ENCODE measurements at regions not wholly inside any gene's neighbourhood (a gene's known extent, or its start where the extent isn't known, plus 50 kb on each side); places are given as distances from the start of the nearest gene placed in this dataset.
A peak's percentile ranks its signal among the peaks of the same experiment; 100 is the strongest.

DNA sequence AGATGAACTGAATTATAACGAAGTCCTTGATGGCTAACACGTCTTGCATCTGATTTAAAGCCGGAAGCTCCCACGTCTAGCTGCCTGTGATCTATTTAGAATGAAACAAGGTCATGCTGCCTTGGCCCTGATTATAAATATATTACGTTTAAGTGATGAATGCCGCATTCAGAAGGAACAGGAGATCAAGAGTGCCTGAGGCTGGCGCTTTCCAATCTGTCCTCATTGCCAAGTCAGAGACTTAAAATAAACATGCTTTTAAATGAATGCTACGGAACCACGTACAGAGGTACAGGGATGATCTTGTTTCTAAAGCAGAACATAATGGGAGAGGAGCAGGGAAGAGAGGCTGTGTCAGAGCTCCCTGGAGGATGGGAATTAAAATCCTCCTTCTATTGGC is 292.8 kb downstream of the TLE1 start:
- Histone ChIP-seq H3K27ac (peak overlapping the region in 1 of 4 donors; percentile 64), H3K4me3 (no peak overlapping the region), H3K4me1 (peaks cover 0 to 27% (median 0%) of the 10 kb centered on the region in 4 donors), H3K27me3 (no peaks in the 10 kb centered on the region), H3K36me3 (no peaks in the 10 kb centered on the region), H3K9me3 (no peaks in the 10 kb centered on the region)
- 74 to 77% methylated on average over 9 of the region's 9 CpGs for WGBS, 2 donors (ENCODE audit: low coverage in 1 of 2)
- in situ Hi-C loops (cut with MboI; ENCODE audit: low pct_ligation_motif_present in 1 of 4, low pct_unique_long_range_greater_than_20kb in 1 of 4, low sequenced_read_pairs in 3 of 4) (loop anchor here in 1 of 4 donors (25.0 kb wide), 1 partner anchor 216 kb away; no protein-coding TSS in a partner anchor), intact Hi-C loops (cut with DNase I; ENCODE audit: low total_unique reads) (loop anchor here (10.0 kb wide), 1 partner anchor 288 kb away; the partner anchor contains the start of gene TLE1)
- TF ChIP-seq POLR2AphosphoS5 (IDR thresholded peaks at IDR 0.05) (no peak), EP300 (IDR thresholded peaks at IDR 0.05; ENCODE audit: low read depth) (no peak), POLR2A (IDR thresholded peaks at IDR 0.05) (no peak)
- TF ChIP-seq, protein P1, sequence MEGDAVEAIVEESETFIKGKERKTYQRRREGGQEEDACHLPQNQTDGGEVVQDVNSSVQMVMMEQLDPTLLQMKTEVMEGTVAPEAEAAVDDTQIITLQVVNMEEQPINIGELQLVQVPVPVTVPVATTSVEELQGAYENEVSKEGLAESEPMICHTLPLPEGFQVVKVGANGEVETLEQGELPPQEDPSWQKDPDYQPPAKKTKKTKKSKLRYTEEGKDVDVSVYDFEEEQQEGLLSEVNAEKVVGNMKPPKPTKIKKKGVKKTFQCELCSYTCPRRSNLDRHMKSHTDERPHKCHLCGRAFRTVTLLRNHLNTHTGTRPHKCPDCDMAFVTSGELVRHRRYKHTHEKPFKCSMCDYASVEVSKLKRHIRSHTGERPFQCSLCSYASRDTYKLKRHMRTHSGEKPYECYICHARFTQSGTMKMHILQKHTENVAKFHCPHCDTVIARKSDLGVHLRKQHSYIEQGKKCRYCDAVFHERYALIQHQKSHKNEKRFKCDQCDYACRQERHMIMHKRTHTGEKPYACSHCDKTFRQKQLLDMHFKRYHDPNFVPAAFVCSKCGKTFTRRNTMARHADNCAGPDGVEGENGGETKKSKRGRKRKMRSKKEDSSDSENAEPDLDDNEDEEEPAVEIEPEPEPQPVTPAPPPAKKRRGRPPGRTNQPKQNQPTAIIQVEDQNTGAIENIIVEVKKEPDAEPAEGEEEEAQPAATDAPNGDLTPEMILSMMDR (IDR thresholded peaks at IDR 0.05), result no peak
- no peak for DNase-seq

DNA sequence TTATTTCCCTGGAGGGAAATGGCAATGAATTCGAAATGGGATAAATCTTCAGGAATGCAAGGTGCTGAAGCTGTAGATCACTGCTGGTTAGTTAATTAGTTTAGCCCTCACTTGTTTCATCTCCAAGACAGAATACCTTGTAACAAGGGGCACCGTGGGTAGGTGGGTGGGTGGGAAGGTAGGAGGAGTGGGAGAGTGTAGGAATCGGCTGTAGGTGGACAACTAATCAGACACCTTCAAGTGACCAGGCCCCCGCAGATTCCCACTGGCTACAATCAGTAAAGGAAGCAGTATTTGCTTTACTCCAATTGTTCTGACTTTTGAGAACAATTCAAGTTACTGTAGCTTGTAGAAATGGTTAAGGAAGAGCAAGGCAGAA is 293.7 kb downstream of the TLE1 start:
- TF ChIP-seq POLR2AphosphoS5 (IDR thresholded peaks at IDR 0.05), result no peak
- no peak for TF ChIP-seq EP300 (IDR thresholded peaks at IDR 0.05; ENCODE audit: low read depth)
- TF ChIP-seq, protein P1 (IDR thresholded peaks at IDR 0.05), result no peak
- TF ChIP-seq POLR2A (IDR thresholded peaks at IDR 0.05), result no peak
- Histone ChIP-seq H3K27ac (peak overlapping the region in 3 of 4 donors; percentile 43 to 64 (median 44)), H3K27me3 (no peaks in the 10 kb centered on the region), H3K9me3 (no peaks in the 10 kb centered on the region), H3K36me3 (no peaks in the 10 kb centered on the region), H3K4me3 (no peak overlapping the region), H3K4me1 (peaks cover 0 to 27% (median 0%) of the 10 kb centered on the region in 4 donors)
- 64 to 67% methylated on average over 2 to 4 of the region's 4 CpGs for WGBS, 2 donors (ENCODE audit: low coverage in 1 of 2)
- intact Hi-C loops (cut with DNase I; ENCODE audit: low total_unique reads) (loop anchor here (10.0 kb wide), 1 partner anchor 289 kb away; the partner anchor contains the start of gene TLE1), in situ Hi-C loops (cut with MboI; ENCODE audit: low pct_ligation_motif_present in 1 of 4, low pct_unique_long_range_greater_than_20kb in 1 of 4, low sequenced_read_pairs in 3 of 4) (loop anchor here in 1 of 4 donors (25.0 kb wide), 1 partner anchor 217 kb away; no protein-coding TSS in a partner anchor)
- no peak for DNase-seq

DNA sequence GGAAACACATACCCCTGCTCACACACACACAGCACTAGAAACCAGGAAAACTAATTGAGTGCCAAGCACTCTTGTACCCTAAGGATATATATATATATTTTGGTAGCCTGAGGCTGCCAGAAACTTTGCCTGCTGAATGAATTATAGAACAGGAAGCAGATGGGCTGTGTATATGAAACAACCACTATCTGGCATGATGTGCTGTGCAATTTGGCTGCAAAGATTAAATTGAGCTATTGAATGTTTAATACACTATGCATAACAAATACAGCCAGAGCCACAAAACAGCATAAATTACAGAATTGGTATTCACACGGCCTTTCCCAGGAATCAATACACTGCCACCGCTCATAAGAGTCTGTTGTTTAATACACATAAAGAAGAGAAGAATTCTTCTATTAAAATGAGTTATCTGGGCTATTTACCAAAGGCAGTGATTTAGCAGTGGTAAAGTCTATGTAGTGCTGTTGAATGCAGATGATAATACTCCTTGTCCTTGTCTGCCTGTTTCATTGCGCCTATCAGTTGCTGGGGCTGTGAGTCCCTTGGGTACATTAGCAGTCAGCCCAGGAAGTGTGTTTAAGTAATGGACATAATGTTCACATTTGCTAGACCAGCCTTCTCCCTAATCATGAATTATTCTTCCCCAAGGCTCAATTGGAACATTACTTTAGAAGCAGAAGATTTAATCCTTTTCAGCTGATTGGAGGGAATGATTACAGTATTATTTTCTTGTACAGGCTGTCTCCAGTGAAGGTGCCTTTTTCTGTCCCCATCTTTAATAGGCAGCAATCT is 294.3 kb downstream of the TLE1 start:
- H3K27me3 ChIP-seq, result no peaks in the 10 kb centered on the region
- no peaks in the 10 kb centered on the region for H3K36me3 ChIP-seq
- WGBS, 2 donors (ENCODE audit: low coverage in 1 of 2), result 40 to 60% methylated on average over 2 to 3 of the region's 3 CpGs
- peaks cover 0 to 27% (median 0%) of the 10 kb centered on the region in 4 donors for H3K4me1 ChIP-seq
- in situ Hi-C loops (cut with MboI; ENCODE audit: low pct_ligation_motif_present in 1 of 4, low pct_unique_long_range_greater_than_20kb in 1 of 4, low sequenced_read_pairs in 3 of 4), result loop anchor here in 1 of 4 donors (25.0 kb wide), 1 partner anchor 217 kb away; no protein-coding TSS in a partner anchor
- H3K4me3 ChIP-seq, result no peak overlapping the region
- no peaks in the 10 kb centered on the region for H3K9me3 ChIP-seq
- intact Hi-C loops (cut with DNase I; ENCODE audit: low total_unique reads), result loop anchor here (10.0 kb wide), 1 partner anchor 290 kb away; the partner anchor contains the start of gene TLE1
- peak overlapping the region; percentile 43 to 64 (median 48) for H3K27ac ChIP-seq
- no peak for TF ChIP-seq POLR2A (IDR thresholded peaks at IDR 0.05)
- TF ChIP-seq, protein P1 (IDR thresholded peaks at IDR 0.05), result no peak
- no peak for TF ChIP-seq EP300 (IDR thresholded peaks at IDR 0.05; ENCODE audit: low read depth)
- TF ChIP-seq POLR2AphosphoS5 (IDR thresholded peaks at IDR 0.05), result no peak
- no peak for DNase-seq

Data from transverse colon (tissue), 4 donors.